HG03103 (cell line): ENCODE measurements at regions not wholly inside any gene's neighbourhood (a gene's known extent, or its start where the extent isn't known, plus 50 kb on each side); places are given as distances from the start of the nearest gene placed in this dataset.

Source experiments
- ATAC-seq: cut with Tn5 transposase; IDR thresholded peaks from one replicate; pipeline ENCODE4 v1.9.1; 2021; ENCODE audit warnings: low read depth; ENCODE audit not compliant: unreplicated experiment

DNA sequence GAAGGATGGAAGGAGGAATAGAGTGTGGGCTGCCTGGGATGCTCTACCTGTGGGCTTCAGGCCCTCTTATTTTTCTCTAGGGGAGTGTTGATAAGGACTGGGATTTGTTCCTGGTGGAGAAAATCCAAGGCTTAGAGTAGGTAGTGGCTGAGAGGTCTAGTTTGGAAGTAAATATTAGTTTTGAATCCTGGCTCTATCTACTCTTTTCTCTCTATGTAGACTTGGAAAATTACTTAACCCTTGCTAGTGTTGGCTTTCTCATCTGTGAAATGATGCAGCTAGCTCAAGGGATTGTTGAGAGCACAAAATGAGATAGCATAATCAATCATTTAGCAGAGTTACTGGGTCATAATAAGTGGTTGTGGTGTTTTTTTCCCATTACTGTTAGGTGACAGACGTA is 102.7 kb upstream of the MLIP start:
- ATAC-seq, result no peak

DNA sequence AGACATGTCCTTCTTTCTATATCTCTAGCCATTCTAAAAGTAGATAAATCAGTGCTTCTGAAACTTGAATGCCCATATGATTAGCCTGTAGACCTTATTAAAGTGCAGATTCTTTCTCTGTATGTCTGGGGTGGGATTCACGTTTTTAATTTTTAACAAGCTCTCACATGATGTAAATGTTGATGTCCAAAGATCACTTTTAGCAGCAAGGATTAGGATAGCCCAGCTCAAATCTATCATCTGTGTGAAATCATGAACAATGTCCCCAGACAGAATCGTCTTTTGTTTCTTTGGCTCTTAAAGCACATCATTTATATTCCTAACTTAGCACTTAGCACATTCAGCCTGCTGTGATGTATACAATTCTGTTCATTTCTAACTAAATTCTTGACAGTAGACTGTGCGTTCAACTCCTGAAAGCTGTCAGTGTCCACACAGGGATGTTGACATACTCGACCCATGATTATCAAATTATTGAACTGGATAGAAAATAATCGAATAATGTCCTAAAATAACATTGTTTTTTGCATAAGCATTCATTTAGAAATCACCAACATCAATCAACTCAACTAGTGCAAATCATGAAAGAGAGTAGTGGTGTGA is 102.1 kb upstream of the MLIP start:
- no peak for ATAC-seq

DNA sequence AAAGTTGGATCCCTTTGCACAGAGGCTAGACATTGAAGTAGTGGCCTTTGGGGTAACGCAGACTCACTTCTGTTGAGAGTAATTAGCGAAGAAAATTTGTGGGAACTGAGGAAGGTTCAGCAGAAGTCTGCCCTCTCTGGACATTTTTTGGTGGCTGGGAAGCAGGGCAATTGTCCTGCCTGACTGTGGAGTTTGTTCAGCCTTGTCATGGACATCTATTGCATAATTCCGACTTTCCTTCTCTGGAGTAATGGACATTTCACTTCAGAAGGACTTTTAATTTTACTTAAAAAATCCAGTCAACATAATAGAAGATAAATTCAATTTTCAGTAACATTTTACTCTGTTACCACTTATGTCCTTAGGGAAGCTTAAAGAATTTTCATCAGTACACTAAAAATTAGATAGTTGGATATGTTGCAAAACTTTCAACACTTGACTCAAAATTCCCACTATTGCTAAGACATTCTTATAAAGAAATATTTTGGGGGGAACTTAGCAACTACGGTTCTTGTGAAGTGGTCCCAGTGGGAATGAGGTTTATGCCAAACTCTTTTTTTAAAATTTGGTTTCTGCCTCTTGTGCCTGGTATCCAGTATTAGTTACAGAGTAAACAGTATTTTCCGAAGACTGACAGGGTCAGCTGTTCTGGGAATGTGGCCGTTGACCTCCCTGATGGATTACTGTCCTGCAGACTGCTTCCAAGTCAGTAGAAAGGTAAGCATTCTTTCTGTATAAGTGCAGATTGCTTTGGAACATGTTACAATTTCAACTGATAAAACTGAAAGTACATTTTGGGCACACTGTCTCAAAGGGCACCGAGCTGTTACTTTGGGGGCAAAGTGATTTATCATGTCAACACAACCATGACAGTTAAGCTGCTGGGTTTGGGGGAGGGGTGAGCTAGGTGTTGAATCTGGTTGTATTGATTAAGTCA is 100.6 kb upstream of the MLIP start:
- no peak for ATAC-seq

DNA sequence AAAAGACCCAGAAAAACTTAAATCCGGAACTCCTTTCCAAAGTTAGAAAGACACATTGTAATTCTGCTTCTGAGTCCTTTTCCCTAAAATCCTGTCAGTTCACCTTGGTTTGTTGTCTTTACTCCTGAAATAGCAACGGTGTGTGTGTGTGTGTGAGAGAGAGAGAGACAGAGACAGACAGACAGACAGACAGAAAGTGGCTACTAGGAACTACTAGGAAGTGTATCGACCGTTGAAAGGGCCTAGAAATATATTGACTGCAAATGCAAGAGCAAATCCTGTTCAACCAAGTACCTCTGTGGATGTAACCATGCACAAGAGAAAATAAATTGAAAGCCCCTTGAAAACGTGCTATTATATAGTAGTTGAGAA is 100.0 kb upstream of the MLIP start:
- ATAC-seq, result no peak

DNA sequence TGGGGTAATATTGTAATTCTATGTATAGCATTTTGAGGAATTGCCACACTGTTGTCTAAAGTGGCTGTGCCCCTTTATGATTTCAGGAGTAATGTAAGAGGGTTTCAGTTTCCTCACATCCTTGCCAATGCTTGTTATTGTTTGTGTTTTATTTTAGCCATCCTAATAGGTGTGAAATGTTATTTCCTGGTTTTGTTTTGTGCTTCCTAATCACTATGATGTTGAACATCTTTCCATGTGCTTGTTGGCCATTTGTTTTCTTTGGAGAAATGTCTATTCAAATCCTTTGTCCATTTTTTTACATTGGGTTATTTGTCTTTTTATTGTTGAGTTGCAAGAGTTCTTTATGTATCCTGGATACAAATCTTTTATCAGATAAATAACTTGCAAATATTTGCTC is 97.3 kb upstream of the MLIP start:
- no peak for ATAC-seq

DNA sequence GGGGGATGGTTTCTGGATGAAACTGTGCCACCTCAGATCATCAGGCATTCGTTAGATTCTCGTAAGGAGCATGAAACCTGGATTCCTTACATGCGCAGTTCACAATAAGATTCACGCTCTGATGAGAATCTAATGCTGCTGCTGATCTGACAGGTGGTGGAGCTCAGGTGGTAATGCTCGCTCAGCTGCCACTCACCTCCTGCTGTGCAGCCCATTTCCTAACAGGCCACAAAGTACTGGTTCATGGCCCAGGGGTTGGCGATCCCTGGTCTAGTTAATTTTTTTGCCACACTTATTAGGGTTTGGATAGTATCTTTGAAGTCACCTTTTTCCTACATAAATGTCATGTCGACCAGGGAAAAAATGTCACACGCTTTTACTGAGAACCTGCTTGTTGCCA is 96.8 kb upstream of the MLIP start:
- no peak for ATAC-seq

DNA sequence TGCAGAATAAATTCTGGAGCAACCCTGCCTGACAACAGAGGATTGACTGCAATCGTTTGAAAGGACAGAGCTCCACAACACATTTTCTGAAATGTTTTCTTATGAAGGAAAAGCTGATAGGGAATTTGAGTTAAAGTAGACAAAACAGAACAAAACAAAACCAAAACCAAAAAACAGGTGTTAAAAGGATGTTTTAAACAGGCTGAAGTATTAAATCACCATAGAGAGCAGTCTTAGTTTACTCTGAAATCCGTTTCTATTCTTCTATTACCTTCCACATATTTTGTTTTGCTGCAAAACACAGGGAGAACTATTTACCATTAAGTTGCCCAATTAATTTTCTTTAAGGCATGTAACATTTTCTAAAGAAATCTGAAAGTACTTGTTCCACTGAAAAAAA is 93.4 kb upstream of the MLIP start:
- no peak for ATAC-seq

DNA sequence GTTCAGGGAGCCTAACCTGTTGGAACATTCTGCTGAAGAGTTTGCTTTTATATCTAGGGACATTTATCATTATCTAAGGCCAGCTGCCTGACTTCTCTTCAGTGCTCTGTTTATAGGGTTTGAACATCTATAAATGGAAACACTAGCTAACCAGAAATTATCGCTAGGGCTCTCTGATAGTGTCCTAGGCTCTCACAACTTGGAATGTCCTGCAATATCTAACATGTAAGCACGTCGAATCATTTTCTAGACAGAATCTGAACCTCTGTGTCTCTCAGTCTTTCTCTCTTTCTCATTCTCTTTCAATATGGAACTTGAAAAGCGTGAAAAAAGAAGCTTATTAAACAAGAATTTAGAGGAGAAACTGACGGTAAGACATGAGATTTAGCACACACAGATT is 92.5 kb upstream of the MLIP start:
- ATAC-seq, result no peak

DNA sequence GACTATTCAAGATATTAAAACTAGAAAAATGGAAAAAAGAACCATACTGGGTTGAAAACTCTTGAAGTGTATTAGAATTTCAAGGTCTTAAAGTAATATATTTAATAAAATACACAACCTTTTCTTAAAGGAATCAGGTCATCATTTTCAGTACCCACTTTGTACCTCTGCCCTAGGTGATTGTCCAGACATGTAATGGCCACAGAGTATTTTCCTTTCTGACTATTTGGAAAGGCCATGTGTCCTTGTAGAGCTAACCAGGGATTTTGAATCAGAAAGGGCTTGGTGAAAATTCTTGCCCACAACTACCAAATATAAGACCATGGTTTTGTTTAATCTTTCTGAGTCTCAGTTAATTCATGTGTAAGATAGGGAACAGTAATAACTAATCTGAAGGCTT is 91.4 kb upstream of the MLIP start:
- ATAC-seq, result no peak

DNA sequence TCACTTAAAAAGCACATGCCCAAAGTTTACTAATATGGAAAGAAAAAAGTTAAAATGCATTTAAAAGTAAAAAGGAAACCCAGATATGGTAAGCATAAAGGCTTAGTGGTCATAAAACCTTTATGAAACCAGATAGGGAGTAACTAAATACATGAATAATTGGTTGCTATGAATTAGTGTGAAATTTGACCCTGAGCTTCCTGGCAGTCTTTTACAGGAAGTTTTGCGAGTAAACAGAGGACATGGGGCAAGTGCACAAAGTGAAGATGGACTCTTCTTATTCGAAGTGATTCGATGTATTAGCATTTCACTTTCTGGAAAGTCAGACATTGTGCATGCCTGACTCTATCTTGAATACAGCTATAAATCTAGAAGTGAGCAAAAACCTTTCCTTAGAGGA is 90.9 kb upstream of the MLIP start:
- ATAC-seq, result no peak

DNA sequence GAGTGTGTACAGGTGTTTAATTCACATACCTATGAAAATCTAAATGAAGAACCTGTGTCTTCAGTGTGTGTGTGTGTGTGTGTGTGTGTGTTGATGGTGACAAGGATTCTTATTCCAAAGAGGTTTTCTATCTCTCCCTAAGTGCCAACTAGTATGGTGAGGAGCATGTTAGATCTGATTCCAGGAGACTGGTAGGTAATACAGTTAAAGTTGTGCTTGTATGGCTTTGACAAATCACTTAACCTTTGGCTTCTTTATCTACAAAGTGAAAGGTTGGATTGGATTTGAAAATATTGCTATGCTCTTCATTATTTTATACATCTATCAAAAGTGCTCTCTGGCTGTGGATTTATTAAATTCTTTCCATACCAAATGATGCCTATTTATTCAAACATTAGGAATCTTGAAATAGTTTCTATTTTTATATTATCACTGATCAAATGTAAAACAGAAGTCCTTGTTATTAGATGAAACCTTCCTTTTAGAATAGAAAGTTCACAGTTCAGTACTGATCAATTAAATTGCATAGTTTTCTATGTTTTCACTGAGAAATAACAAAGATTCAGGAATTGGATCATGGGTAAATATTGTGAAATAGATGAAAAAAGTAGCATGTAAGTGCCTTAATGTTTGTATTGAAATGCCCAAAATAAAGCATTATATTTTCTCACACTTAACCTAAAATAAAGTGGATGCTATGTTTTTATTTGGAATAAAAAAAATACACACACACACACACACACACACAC is 84.4 kb upstream of the MLIP start:
- no peak for ATAC-seq

DNA sequence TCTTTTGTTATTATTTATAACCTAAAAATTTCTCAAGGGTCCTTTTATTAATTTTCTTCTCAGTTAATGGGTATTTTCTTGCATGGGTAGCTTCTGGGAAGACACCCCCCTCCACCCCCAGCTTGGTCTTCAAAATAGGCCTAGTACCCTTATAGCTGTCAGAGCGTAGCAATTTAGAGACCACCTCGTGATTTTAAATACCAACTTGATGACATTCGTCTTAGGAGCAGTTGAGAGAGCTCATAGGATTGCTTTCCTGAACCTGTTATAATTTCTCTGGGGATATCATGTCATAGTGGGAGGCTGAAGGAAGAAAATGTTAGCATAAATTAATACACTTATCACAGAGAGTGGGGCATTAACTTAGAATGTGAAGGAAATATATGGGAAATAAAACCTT is 83.1 kb upstream of the MLIP start:
- ATAC-seq, result no peak

DNA sequence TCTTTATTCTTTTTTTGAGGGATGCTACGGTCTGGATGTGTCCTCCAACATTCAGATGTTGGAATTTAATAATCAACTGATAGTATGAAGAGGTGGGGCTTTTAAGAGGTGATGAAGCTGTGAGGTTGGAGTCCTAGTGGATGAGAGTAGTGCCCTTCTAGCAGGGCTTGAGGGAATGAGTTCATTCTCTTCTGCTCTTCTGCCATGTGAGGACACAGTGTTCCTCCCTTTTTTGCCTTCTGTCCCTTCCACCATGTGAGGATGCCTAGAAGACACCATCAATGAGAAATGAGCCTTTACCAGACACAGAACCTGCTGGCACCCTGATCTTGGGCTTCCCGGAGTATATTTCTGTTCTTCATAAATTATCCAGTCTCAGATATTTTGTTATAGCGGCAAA is 82.1 kb upstream of the MLIP start:
- no peak for ATAC-seq

DNA sequence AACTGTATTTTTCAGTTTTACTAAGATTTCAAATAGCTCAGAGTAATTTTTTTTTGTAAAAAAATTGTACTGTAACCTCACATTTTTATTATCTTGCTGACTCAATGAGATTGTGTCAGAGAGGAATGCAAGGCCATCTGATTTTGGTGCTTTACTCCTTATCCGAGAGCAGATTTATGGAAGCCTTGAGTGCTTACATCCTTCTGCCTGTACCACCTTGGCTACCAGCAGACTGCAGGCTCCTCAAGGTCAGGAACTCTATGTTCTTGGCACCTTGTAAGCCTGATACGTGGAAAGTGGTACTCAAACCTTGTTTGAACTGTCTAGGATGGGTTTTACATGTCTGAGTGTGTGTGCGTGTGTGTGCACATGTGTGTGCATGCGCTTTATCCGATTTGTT is 80.1 kb upstream of the MLIP start:
- no peak for ATAC-seq

DNA sequence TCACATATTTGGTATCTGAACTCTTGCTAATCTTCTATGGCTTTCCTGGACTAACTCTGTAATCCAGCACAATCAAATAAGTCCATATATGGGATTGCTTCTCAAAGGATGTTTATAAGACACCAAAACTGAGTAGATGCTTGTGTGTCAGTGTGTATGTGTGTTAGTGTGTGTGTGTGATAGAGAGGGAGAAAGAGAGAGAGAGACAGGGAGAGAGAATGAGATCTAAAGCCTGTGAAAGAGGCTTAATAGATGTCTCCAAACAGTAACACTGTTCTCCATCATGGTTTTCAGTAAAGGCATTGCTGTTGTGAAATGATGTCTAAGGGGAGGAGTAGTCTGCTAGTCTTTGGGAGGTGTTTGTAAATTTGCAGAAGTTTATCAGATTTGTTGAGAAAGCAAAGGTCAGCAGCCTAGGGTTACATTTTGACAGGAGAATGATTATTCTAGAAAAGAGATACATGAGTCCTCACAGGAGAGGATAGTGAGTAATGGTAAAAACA is 73.9 kb upstream of the MLIP start:
- no peak for ATAC-seq

DNA sequence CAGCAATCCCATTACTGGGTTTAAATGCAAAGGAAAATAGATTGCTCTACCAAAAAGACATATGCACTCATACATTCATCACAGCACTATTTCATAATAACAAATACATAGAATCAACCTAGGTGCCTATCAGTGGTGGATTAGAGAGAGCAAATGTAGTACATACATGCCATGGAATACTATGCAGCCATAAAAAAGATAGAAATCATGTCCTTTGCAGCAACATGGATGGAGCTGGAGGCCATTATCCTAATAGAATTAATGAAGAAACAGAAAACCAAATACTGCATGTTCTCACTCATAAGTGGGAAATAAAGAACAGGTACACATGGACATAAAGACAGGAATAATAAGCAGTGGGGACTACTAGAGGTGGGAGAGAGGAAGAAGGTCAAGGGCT is 70.7 kb upstream of the MLIP start:
- ATAC-seq, result no peak

DNA sequence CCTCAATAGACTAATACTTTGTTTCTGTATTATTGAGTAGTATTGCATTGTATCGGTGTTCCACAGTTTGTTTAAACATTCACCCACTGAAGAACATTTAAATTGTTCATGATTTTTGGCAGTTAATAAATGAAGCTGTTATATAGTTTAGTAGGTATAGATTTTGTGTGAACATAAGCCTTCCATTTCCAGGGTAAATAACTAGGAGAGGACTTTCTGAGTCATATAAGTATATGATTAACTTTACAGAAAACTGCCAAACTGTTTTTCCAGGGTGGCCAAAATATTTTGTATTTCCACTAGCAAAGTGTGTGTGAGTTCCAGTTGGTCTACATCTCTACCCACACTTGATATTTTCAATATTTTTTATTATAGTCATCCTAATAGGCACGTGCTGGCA is 70.0 kb upstream of the MLIP start:
- ATAC-seq, result no peak

DNA sequence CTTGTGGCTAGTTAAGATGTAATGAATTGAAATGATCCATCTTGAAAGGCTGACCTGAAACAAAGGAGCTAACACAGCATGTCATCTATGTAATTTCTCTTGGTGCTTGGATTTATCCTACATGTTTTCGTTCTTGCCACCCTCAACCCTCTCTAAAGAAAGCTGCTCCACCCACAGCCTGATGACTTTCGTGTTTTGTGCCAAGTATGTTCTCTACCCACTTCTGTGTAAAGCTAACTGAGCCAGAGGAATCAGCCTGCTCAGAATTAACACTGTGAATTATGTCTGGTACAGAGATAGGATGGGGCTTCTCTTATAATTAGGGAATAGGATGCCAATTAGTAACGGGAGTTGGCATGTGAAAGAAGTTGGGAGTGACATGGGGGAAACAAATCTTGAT is 67.9 kb upstream of the MLIP start:
- no peak for ATAC-seq

DNA sequence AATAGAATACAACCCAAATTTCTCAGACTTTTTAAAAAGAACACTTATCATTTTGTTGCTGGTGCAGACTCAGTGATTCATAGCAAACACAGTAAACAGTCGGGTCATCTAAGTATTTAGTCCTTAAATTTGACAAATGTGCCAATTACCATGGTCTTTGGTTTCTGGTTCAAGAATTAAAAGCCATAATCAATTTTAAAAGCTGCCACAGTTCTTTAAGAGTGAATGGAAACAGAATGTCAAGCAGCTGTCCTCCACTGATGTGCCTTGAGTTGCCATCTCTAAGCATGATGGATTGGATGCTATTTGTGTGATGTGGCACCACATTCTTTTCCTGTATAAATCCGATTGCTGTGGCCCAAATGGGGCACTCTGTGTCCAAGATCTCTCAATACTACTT is 67.2 kb upstream of the MLIP start:
- no peak for ATAC-seq

DNA sequence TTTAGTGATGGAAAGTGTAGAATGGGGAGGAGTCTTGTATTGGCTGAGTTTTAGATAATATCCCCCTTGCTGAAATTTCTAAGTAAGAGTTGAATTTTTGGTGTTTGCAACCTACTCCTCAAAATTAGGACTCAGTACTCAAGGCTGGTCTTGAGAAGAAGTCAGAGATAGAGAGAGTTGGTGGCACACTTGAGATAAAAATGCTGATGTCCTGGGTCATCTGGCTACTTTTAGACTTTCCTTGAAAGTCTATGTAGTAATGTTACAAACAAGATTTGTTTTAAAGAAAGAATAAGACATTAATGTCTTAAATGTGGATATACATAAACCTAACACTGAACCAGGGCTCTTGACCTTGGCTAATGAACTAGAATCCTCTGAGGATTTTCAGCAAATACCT is 62.5 kb upstream of the MLIP start:
- no peak for ATAC-seq

DNA sequence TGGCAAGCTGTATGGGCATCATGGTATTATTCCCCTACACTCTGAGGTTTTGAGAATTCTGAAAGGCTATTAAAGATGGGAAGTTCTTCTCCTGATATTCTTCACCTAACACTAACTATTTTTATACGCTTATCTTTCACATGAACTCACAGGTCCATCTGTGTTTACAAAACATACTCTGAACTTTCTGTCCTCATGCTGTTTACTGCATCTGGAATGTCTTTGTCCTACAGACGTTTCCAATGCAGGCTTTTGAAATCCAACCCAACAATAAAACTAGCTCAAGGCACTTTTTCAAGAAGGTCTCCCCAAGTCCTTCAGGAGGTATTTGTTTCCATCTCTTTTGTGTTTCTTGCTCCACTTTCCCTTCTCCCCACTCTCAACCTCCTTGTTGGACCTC is 60.5 kb upstream of the MLIP start:
- no peak for ATAC-seq
